ENCODE measurements at regions not wholly inside any gene's neighbourhood (a gene's known extent, or its start where the extent isn't known, plus 50 kb on each side); places are given as distances from the start of the nearest gene placed in this dataset.

- TF ChIP-seq REST (IDR thresholded peaks at IDR 0.05; ENCODE audit: low read depth, low read length), result no peak
- TF ChIP-seq CBX5 (IDR thresholded peaks at IDR 0.05; ENCODE audit: low read depth), result no peak
- TF ChIP-seq ZNF274 (IDR thresholded peaks at IDR 0.05; ENCODE audit: insufficient read depth, insufficient read length), result no peak
- TF ChIP-seq POLR2A (IDR thresholded peaks at IDR 0.05; ENCODE audit: low read depth, low read length), result no peak
Measured at GRCh38 chr5:110034056-110034600, 344.4 kb downstream of the MAN2A1 start (continued).

- intact Hi-C loops (cut with micrococcal nuclease; ENCODE audit: unreplicated experiment) (no loop called here), in situ Hi-C loops (cut with MboI) (no loop called here)
- H3K27me3 ChIP-seq (replicated peaks in 1 of 2; ENCODE audit: control insufficient read depth in 2 of 2, insufficient read depth in 2 of 2, low read length in 1 of 2), result no peaks in the 10 kb centered on the region
- no peak overlapping the region for H3K4me2 ChIP-seq (ENCODE audit: control insufficient read depth, insufficient read depth)
- no peak overlapping the region for H3K27ac ChIP-seq (ENCODE audit: control insufficient read depth, insufficient read depth)
- SMC1A ChIA-PET (ENCODE audit: uncharacterized antibody, unreplicated experiment), result interaction anchor here (1.1 kb wide), 1 partner anchor 424 kb away, joined by 3 read pairs; no protein-coding TSS in a partner anchor
- ATAC-seq (no peak), DNase-seq (ENCODE audit: low read depth, low spot score) (no peak), FAIRE-seq (no peak)
- no peaks in the 10 kb centered on the region for H4K20me1 ChIP-seq (ENCODE audit: control insufficient read depth, insufficient read depth)
- CTCF ChIA-PET, result no interaction called here
- no peaks in the 10 kb centered on the region for H3K36me3 ChIP-seq (ENCODE audit: control insufficient read depth in 2 of 2, insufficient read depth in 2 of 2, low read length in 1 of 2)
- H3K4me3 ChIP-seq, result no peak overlapping the region
- no peak overlapping the region for H2AFZ ChIP-seq (ENCODE audit: control insufficient read depth, low read depth, low read length)
- RAD21 ChIA-PET (ENCODE audit: unreplicated experiment), result no interaction called here
- no peak overlapping the region for H3K9ac ChIP-seq (ENCODE audit: control insufficient read depth, insufficient read depth, low read length)
- no peaks in the 10 kb centered on the region for H3K4me1 ChIP-seq (ENCODE audit: control insufficient read depth, insufficient read depth, low read length)
- WGBS (ENCODE audit: insufficient coverage, insufficient replicate concordance, low lambda C conversion rate, missing lambda C conversion rate), result 7% methylated on average over 4 of the region's 4 CpGs
- BruUV-seq (replicated peaks), result no TSS peak
- H3K79me2 ChIP-seq (ENCODE audit: control insufficient read depth, insufficient read depth, low read length), result no peaks in the 10 kb centered on the region
- H3K9me3 ChIP-seq (replicated peaks; ENCODE audit: control insufficient read depth, insufficient read depth, low read length), result no peaks in the 10 kb centered on the region
- POLR2A ChIA-PET, result no interaction called here
- TF ChIP-seq STAT1 (conservative IDR thresholded peaks at IDR 0.05) (no peak), GABPA (IDR thresholded peaks at IDR 0.05; ENCODE audit: low read depth) (no peak), LARP7 (IDR thresholded peaks at IDR 0.05) (no peak), WRNIP1 (IDR thresholded peaks at IDR 0.05; ENCODE audit: borderline replicate concordance, low read depth, low read length) (no peak), ZNF687 (IDR thresholded peaks at IDR 0.05) (no peak), BCL3 (IDR thresholded peaks at IDR 0.05; ENCODE audit: borderline replicate concordance, insufficient read depth, low read depth, low read length, poor library complexity, severe bottlenecking) (no peak), ZNF274 (IDR thresholded peaks at IDR 0.05; ENCODE audit: insufficient read depth, insufficient read length) (no peak), NBN (IDR thresholded peaks at IDR 0.05) (no peak)
Measured at GRCh38 chr5:110038297-110038997, 348.7 kb downstream of the MAN2A1 start.

All from GM12878 (cell line).